Activated naive CD8-positive, alpha-beta T cell (primary cell): ENCODE measurements at regions not wholly inside any gene's neighbourhood (a gene's known extent, or its start where the extent isn't known, plus 50 kb on each side); places are given as distances from the start of the nearest gene placed in this dataset.
"Not testable (repeated sequence)": the region's sequence is repeated elsewhere in the genome, so short reads cannot be mapped to it uniquely, and the experiment has no call there.

Source experiments
- H3K27ac Mint-ChIP-seq: one replicate; pipeline ENCODE4 v1.8.0; 2021; ENCODE audit warnings: mixed read lengths
- H3K27me3 Mint-ChIP-seq: one replicate; pipeline ENCODE4 v1.8.0; 2021; ENCODE audit warnings: mixed read lengths
- H3K36me3 Mint-ChIP-seq: one replicate; pipeline ENCODE4 v1.8.0; 2021; ENCODE audit warnings: mixed read lengths
- H3K4me1 Mint-ChIP-seq: one replicate; pipeline ENCODE4 v1.8.0; 2021; ENCODE audit warnings: low read depth, mixed read lengths
- H3K4me3 Mint-ChIP-seq: one replicate; pipeline ENCODE4 v1.8.0; 2021; ENCODE audit warnings: mild to moderate bottlenecking, mixed read lengths
- H3K9me3 Mint-ChIP-seq: one replicate; pipeline ENCODE4 v1.8.0; 2021; ENCODE audit warnings: low read depth, mixed read lengths

DNA sequence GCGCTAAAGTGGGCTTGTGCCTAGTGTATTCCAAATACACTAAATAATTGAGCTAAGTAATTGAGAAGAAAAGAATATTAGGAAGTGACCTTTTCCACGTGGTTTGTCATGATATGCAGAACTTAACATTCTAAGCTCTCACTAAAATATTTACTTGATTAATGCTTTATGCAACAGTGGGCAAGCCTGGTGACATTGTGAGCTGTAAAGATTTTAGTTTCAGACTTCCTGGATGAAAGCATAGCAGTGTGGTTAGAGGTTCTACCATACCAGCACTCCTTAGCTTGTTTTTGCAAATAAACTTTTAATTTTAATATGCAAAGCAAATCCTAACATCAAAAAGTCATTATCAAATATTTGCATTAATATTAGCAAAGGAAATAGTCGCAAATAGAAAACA is 1065.1 kb upstream of the SPRY2 start:
- Mint-ChIP-seq H3K27ac (no peak overlapping the region), H3K36me3 (no peaks in the 10 kb centered on the region), H3K4me3 (no peak overlapping the region), H3K9me3 (peaks cover 13% of the 10 kb centered on the region), H3K4me1 (no peaks in the 10 kb centered on the region), H3K27me3 (no peaks in the 10 kb centered on the region)

DNA sequence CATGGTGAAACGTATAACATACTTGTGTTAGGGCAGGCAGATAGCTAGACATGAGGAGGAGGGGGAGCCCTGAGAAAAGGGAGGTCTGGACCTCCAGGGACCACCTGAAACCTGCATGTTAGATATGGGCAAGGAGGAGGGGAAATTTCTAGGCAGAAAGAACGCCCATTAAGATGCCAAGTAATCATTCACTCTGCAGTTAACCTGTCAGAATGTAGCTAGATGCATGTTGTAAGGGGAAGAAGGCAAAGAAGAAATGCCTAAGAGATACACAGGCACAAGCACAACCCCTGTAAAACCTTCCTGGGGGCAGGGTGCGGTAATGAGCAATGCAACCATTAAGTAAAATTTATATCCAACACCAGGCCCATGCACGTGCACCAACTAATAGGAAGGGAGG is 1055.3 kb upstream of the SPRY2 start:
- peaks cover 19% of the 10 kb centered on the region for H3K9me3 Mint-ChIP-seq
- no peak overlapping the region for H3K27ac Mint-ChIP-seq
- H3K4me1 Mint-ChIP-seq, result no peaks in the 10 kb centered on the region
- no peaks in the 10 kb centered on the region for H3K36me3 Mint-ChIP-seq
- H3K4me3 Mint-ChIP-seq, result no peak overlapping the region
- no peaks in the 10 kb centered on the region for H3K27me3 Mint-ChIP-seq

DNA sequence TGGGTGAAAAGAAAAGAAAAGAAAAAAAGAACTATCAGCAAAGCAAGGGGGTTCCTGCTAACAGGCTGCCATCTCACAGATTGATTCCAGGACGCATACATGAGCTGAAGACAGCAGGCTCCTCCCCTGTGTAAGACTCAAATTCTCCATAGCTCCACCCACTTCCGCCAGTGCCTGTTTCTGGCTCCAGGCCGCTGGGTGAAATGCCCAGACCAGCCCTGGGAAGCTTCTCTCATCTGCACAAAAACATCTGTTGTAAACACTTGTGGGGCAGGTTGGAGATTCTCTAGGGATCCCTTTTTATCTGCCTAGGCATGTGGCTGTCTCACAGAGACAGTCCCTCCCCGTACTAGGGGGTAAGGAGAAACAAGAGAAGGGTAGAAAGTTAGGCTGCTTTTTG is 1054.4 kb upstream of the SPRY2 start:
- Mint-ChIP-seq H3K27ac (no peak overlapping the region), H3K36me3 (no peaks in the 10 kb centered on the region), H3K27me3 (no peaks in the 10 kb centered on the region), H3K4me1 (no peaks in the 10 kb centered on the region), H3K4me3 (no peak overlapping the region), H3K9me3 (peaks cover 19% of the 10 kb centered on the region)

DNA sequence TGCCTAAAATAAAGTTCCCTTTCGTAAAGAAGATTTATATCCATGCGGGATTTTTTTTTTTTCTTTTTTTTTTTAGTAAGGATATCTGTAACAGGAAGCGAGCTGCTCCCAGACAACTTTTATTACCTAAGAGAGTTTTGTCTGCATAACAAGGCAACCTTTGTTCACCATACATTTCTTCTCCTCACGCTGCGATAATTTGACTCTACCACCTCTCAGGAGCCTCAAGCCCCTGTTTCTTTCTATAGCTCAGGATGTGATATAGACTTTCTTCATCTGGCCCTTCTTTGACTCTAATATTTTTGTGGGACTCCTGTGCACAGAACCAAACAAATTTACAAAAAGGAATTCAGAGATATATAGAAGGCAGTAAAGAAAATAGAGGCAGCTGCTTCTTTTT is 1053.7 kb upstream of the SPRY2 start:
- H3K27me3 Mint-ChIP-seq, result no peaks in the 10 kb centered on the region
- no peak overlapping the region for H3K27ac Mint-ChIP-seq
- no peaks in the 10 kb centered on the region for H3K36me3 Mint-ChIP-seq
- H3K4me3 Mint-ChIP-seq, result no peak overlapping the region
- peaks cover 19% of the 10 kb centered on the region for H3K9me3 Mint-ChIP-seq
- no peaks in the 10 kb centered on the region for H3K4me1 Mint-ChIP-seq

DNA sequence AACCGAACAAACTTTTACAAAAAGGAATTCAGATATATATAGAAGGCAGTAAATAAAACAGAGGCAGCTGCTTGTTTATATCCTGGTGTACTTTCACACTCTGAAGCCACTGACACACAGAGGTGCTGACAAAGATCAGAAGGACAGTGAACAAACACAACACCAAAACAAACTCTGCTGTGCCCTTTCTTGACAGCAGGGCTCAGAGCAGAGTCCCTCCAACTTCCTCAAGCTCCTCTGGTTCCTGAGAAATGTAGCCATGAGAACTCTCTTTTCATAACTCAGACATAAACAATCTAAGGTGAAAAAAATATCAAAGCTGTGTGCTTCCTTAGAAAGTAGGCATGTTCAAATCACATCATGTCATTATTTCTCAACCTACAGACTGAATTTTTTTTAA is 1052.8 kb upstream of the SPRY2 start:
- Mint-ChIP-seq H3K27ac (no peak overlapping the region), H3K9me3 (peaks cover 25% of the 10 kb centered on the region), H3K4me3 (no peak overlapping the region), H3K36me3 (no peaks in the 10 kb centered on the region), H3K27me3 (no peaks in the 10 kb centered on the region), H3K4me1 (no peaks in the 10 kb centered on the region)

DNA sequence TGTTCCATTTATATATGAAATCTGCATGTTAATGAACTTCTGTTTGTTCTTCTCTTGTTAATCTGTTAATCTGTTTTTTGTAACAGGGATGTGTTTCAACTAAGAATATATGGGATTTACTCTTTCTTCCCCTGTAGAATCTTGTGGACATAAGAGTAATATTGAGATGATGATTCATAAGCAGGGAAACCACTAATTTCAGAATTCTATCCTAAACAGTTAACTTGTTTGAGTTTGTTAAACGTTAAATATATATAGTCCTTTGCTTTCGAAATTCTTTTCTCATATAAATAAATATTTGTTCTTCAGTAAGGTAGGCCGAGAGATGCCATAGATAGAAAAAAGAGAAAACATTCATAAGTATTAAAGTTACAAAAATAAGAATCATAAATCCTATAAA is 1052.2 kb upstream of the SPRY2 start:
- Mint-ChIP-seq H3K9me3 (peaks cover 25% of the 10 kb centered on the region), H3K27me3 (no peaks in the 10 kb centered on the region), H3K27ac (no peak overlapping the region), H3K36me3 (no peaks in the 10 kb centered on the region), H3K4me3 (no peak overlapping the region), H3K4me1 (no peaks in the 10 kb centered on the region)

DNA sequence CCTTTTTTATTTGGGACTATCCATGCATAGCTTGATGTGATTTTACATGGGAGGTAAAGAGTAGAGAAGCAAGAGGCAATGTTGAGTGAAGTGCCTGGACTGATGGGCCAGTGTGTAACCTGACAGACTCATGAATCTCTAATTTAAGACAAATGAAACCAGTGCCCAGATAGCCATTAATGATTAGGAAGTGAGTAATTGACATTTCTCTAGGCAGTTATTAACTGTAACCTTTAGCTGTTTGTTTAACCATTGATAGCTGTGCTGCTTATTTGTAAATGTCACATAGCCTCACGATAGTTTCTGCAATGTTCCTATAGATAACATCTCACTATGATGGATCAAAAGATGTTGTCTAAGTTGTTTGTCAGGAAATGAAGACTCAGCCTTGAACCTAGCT is 1047.5 kb upstream of the SPRY2 start:
- no peaks in the 10 kb centered on the region for H3K27me3 Mint-ChIP-seq
- H3K9me3 Mint-ChIP-seq, result peaks cover 21% of the 10 kb centered on the region
- no peaks in the 10 kb centered on the region for H3K36me3 Mint-ChIP-seq
- H3K4me3 Mint-ChIP-seq, result no peak overlapping the region
- H3K27ac Mint-ChIP-seq, result no peak overlapping the region
- no peaks in the 10 kb centered on the region for H3K4me1 Mint-ChIP-seq

DNA sequence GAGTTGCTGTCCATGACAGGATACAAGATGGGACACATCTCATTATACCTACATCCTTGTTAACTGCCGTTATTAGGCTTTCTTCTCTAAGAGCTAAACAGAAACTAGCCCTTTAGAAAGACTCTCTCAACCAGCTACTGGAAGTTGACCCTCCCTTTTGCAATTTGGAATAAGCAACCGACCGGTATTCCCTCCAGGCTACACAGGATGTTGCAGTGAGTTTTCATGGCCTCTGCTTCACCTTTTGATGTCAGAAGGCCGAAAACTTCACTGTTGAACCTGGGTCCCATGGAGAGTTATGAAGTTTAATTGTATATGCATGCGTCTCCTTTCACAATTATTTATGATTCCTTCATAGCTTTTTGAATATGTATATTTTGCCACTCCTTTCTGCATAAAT is 1042.5 kb upstream of the SPRY2 start:
- no peaks in the 10 kb centered on the region for H3K4me1 Mint-ChIP-seq
- no peak overlapping the region for H3K27ac Mint-ChIP-seq
- H3K36me3 Mint-ChIP-seq, result no peaks in the 10 kb centered on the region
- H3K4me3 Mint-ChIP-seq, result no peak overlapping the region
- peaks cover 11% of the 10 kb centered on the region for H3K9me3 Mint-ChIP-seq
- no peaks in the 10 kb centered on the region for H3K27me3 Mint-ChIP-seq

DNA sequence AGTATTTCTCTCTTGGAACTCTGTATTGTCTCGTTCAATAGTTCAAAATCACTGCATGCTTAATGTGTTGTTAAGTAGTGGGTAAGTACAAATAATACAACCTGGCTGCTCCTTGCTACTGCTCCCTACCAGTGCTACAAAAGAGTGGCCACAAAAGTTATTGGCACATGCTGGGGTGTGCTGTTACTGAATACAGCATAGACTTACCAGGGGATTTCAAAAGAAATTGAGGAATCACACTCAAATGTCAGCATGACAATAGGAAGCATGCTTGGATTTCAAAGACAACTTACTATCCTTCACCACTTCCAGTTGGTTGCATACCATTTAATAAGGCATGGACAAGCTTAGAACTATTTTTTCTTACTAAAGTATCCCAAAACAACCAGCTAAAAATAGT is 1041.3 kb upstream of the SPRY2 start:
- Mint-ChIP-seq H3K4me3 (no peak overlapping the region), H3K36me3 (no peaks in the 10 kb centered on the region), H3K27me3 (no peaks in the 10 kb centered on the region), H3K27ac (no peak overlapping the region), H3K9me3 (peaks cover 11% of the 10 kb centered on the region), H3K4me1 (no peaks in the 10 kb centered on the region)

DNA sequence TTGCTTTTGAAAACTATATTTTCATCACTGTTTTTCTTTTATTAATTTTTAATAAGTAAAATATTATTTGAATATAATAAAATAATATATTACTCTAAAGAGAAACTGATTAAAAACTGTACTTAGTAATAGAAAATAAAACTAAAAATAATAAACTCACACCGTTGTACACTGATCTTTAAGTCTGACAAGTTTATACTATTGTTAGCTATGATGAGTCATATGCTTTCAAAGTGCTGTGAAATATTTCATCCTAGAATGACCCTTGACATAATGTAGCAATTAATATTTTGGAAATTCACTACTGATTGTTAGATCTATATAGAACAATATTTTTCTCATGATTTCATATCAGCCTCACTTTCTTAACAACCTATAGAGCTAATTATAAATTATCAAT is 1040.6 kb upstream of the SPRY2 start:
- Mint-ChIP-seq H3K4me3 (no peak overlapping the region), H3K36me3 (no peaks in the 10 kb centered on the region), H3K27ac (no peak overlapping the region), H3K9me3 (peaks cover 11% of the 10 kb centered on the region), H3K4me1 (no peaks in the 10 kb centered on the region), H3K27me3 (no peaks in the 10 kb centered on the region)

DNA sequence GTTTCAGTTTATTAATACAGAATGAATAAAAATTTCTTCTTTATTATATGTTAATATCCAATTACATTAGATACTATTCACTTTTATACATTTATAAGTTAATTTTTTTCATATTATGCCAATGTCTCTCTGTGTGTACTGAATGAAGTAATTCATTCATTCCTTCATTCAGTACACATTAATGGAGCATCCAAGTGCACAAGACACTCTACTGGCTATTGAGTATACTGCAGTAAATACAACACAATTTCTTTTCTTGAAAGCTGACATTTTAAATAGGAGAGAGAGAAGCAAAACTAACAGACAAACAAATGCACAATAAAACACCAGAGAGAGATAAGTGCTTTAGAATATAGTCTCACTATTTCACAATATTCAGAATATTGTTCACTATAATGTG is 1038.3 kb upstream of the SPRY2 start:
- Mint-ChIP-seq H3K27me3 (no peaks in the 10 kb centered on the region), H3K27ac (no peak overlapping the region), H3K9me3 (peaks cover 11% of the 10 kb centered on the region)

DNA sequence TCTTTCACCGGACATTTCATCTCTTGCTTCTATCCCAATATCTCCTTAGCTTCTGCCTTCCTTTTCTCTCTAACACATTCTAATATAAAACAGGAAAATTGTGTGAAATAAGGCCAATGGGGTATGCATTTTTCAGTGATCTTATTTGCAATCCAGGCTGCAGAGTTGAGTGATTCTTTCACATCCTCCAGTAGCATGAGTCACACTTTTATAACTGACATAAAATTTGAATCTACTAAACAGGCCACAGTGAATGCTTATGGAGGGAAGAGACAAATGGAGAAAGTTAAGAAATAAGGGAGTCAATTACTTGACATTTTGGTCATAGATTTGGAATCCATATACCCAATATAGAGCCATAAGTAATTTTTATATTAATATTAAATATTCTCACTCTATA is 1037.0 kb upstream of the SPRY2 start:
- Mint-ChIP-seq H3K4me1 (no peaks in the 10 kb centered on the region), H3K4me3 (no peak overlapping the region), H3K27ac (no peak overlapping the region), H3K9me3 (peaks cover 9% of the 10 kb centered on the region), H3K27me3 (no peaks in the 10 kb centered on the region), H3K36me3 (no peaks in the 10 kb centered on the region)

More for the DNA sequence above, 1038.3 kb upstream of the SPRY2 start:
- Mint-ChIP-seq H3K36me3 (no peaks in the 10 kb centered on the region), H3K4me3 (no peak overlapping the region), H3K4me1 (no peaks in the 10 kb centered on the region)

DNA sequence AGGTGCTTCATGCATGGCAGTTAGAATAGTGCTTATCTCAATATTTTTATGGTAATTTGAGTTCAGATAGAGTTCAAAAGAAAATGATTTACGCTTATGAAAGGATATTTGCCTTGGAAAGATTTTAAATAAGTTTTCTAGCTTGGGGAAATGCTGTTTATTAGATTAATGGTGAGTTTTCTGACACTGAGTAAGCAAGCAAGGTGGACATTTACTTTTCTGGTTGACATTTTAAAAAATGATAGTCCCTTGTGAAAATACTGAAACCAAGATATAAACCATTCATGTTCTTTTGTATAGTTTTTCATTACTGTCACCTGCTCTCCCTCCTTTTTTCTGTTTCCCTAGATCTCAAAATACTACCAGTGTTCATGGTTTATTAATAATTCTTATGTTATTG is 1034.8 kb upstream of the SPRY2 start:
- peaks cover 17% of the 10 kb centered on the region for H3K9me3 Mint-ChIP-seq
- H3K4me3 Mint-ChIP-seq, result no peak overlapping the region
- H3K27ac Mint-ChIP-seq, result no peak overlapping the region
- H3K4me1 Mint-ChIP-seq, result no peaks in the 10 kb centered on the region
- no peaks in the 10 kb centered on the region for H3K36me3 Mint-ChIP-seq
- H3K27me3 Mint-ChIP-seq, result no peaks in the 10 kb centered on the region

DNA sequence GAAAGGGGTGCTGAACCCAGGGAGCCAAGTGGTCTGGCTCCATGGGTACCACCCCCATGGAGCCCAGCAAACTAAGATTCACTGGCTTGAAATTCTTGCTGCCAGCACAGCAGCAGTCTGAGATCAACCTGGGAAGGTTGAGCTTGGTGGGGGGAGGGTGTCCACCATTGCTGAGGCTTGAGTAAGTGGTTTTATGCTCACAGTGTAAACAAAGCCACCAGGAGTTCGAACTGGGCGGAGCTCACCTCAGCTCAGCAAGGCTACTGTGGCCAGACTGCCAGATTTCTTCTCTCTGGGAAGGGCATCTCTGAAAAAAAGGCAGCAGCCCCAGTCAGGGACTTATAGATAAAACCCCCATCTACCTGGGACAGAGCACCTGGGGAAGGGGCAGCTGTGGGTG is 1021.8 kb upstream of the SPRY2 start:
- H3K4me3 Mint-ChIP-seq, H3K27ac Mint-ChIP-seq, H3K4me1 Mint-ChIP-seq, H3K27me3 Mint-ChIP-seq, H3K36me3 Mint-ChIP-seq: not testable (repeated sequence)
- H3K9me3 Mint-ChIP-seq, result peaks cover 12% of the 10 kb centered on the region

DNA sequence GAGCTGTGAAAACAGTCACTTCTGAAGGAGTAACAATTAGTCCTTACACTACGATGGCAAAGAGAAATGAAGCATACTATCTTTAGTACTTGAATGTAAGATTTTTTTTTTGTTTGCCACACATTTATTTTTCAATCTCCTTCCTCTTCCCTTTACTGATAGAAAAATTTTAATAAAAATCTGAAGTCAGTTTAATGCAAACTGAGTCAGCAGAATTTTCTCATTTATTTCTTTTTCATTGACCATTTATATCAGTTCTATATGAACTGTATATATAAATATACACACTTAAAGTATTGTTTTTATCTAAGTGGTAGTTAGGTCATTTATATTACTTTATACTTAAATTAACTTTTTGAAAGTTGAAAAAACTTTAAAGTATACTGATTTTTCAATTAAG is 1009.1 kb upstream of the SPRY2 start:
- Mint-ChIP-seq H3K27me3 (no peaks in the 10 kb centered on the region), H3K4me3 (no peak overlapping the region), H3K9me3 (no peaks in the 10 kb centered on the region), H3K36me3 (no peaks in the 10 kb centered on the region), H3K4me1 (no peaks in the 10 kb centered on the region), H3K27ac (no peak overlapping the region)

DNA sequence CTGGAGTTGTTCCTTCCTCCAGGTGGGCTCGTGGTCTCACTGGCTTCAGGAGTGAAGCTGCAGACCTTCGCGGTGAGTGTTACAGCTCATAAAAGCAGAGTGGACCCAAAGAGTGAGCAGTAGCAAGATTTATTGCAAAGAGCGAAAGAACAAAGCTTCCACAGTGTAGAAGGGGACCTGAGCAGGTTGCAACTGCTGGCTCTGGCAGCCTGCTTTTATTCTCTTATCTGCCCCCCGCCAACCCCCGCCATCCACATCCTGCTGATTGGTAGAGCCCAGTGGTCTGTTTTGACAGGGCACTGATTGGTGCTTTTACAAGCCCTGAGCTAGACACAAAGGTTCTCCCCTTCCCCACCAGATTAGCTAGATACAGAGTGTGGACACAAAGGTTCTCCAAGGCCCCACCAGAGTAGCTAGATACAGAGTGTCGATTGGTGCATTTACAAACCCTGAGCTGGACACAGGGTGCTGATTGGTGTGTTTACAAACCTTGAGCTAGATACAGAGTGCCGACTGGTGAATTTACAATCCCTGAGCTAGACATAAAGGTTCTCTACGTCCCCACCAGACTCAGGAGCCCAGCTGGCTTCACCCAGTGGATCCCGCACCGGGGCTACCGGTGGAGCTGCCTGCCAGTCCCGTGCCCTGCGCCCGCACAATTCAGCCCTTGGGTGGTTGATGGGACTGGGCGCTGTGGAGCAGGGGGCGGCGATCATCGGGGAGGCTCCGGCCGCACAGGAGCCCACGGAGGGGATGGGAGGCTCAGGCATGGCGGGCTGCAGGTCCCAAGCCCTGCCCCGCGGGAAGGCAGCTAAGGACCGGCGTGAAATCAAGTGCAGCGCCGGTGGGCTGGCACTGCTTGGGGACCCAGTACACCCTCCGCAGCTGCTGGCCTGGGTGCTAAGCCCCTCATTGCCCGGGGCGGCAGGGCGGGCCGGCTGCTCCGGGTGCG is 999.5 kb upstream of the SPRY2 start:
- not testable (repeated sequence) for H3K4me3 Mint-ChIP-seq, H3K36me3 Mint-ChIP-seq, H3K9me3 Mint-ChIP-seq, H3K27ac Mint-ChIP-seq, H3K4me1 Mint-ChIP-seq, H3K27me3 Mint-ChIP-seq
